ENCODE measurements at regions not wholly inside any gene's neighbourhood (a gene's known extent, or its start where the extent isn't known, plus 50 kb on each side); places are given as distances from the start of the nearest gene placed in this dataset.
A peak's percentile ranks its signal among the peaks of the same experiment; 100 is the strongest.
"Not testable (repeated sequence)": the region's sequence is repeated elsewhere in the genome, so short reads cannot be mapped to it uniquely, and the experiment has no call there.

DNA sequence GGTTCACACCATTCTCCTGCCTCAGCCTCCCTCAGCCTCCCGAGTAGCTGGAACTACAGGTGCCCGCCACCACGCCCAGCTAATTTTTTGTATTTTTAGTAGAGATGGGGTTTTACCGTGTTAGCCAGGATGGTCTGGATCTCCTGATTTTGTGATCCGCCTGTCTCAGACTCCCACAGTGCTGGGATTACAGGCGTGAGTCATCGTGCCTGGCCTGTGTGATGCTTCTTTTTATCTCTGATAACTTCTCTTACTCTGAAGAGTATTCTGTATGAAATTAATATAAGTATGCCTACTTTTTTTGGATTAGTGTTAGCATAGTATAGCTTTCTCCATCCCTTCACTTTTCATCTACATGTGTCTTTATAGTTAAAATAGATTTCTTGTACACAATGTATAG is 180.8 kb upstream of the GALNT15 start:
- DNase-seq (ENCODE audit: low read depth): not testable (repeated sequence)

DNA sequence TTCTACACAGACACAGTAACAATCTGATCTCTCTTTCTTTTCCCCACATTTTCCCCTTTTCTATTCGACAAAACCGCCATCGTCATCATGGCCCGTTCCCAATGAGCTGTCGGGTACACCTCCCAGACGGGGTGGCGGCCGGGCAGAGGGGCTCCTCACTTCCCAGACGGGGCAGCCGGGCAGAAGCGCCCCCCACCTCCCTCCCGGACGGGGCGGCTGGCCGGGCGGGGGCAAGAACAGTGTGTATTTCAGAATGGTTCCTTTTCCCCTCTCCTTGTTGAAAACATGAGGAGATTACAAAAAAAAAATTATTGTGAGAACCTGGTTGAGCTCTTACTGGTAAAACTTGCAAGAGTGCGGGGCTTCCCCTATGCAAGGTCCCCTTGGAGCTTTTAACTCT is 178.0 kb upstream of the GALNT15 start:
- not testable (repeated sequence) for DNase-seq (ENCODE audit: low read depth)

GRCh38 chr3:15997274-15997943 is 177.1 kb upstream of the GALNT15 start:
- DNase-seq (ENCODE audit: low read depth): no peak

DNA sequence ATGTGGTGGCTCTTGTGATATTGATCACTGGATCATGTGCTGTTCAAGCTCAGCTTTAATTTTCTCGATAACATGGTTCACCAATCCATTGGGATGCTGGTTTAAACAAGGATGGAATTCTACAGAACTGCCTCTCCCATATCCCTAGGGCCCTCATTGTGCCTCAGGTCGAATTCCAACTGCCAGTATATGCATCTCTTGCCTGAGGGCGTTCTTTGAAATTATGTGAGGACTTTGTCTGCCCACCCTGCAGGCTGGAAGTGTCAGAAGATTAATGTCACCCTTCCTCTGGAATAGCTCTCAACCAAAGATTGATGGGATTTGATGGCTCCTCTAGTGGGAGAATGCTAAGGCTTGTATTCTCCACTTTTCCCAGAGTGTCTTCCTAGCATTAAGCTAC is 175.6 kb upstream of the GALNT15 start:
- no peak for DNase-seq (ENCODE audit: low read depth)

DNA sequence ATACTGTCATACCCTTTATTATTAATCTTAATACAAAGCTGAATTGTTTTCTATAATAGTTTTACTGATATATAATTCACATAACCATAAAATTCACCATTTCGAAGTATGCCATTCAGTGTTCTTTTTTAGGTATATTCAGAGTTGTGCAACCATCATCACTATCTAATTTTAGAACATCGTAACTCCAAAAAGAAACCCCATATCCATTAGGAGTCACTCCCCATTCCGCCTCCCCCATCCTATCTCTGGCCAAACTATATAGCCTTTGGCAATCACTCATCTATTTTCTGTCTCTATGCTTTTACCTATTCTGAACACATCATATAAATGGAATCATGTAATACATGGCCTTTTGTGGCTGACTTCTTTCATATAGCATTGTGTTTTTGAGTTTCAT is 169.7 kb upstream of the GALNT15 start:
- DNase-seq (ENCODE audit: low read depth): no peak

DNA sequence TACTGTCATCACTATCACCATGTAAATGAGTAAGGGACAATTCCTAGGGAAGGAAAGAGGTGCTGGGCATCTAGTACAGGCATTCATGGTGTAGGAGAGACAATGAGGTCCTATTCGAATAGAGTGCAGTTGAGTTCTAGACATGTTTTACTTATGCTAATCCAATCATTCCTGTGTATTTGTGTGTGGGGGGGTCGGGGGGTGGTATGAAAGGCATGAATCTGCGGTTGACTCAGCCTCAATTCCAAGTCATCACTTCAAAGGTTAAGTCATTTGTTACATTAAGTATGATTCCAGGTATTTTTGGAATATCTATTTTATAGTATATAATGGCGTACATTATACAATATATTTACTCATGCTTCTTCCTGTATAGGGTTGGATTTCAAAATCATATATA is 163.1 kb upstream of the GALNT15 start:
- DNase-seq (ENCODE audit: low read depth): no peak

GRCh38 chr3:16012086-16012485 is 162.4 kb upstream of the GALNT15 start:
- no peak for DNase-seq (ENCODE audit: low read depth)

GRCh38 chr3:16013568-16013967 is 160.9 kb upstream of the GALNT15 start:
- DNase-seq (ENCODE audit: low read depth): no peak

- not testable (repeated sequence) for DNase-seq (ENCODE audit: low read depth)
Measured at GRCh38 chr3:16021801-16022200, 152.7 kb upstream of the GALNT15 start.

- not testable (repeated sequence) for DNase-seq (ENCODE audit: low read depth)
Measured at GRCh38 chr3:16023881-16024280, 150.6 kb upstream of the GALNT15 start.

DNA sequence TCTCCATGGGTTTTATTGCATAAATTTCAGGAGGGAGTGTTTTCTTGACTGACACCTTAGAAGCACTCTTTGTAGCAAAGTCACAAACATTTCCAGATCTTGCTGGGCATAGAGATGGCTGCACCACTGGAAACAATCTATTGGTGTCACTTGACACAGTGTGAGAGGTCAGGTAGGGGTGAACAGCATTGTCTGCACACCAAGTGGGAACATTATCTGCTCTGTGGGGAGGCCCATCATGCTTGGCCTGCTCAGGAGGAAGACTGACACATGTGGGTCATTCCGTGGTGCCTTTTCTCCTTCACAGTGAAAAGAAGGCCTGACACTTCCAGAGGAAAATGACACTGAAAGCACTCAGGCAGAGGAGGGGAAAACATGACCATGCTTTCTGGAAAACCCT is 149.9 kb upstream of the GALNT15 start:
- no peak for DNase-seq (ENCODE audit: low read depth)

- no peak for DNase-seq (ENCODE audit: low read depth)
Measured at GRCh38 chr3:16026753-16027152, 147.7 kb upstream of the GALNT15 start.

DNA sequence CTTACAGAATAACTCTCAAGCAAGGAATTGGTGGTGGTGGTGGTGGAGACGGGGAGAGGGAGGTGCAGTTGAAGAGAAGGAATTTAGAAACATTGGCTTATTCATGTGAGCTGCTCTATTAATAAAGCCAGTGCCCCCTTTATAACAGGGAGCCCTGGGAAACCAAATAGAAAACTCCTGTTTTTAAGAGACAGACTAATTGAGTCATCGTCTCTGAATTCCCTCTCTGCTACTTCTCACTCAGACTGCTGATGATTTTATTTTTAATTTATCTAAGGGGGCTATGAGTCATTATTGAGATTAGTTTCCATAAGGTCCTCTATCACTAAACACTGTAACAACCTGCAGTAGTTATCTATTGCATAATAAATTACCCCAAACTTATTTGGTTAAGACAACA is 145.9 kb upstream of the GALNT15 start:
- no peak for DNase-seq (ENCODE audit: low read depth)

DNA sequence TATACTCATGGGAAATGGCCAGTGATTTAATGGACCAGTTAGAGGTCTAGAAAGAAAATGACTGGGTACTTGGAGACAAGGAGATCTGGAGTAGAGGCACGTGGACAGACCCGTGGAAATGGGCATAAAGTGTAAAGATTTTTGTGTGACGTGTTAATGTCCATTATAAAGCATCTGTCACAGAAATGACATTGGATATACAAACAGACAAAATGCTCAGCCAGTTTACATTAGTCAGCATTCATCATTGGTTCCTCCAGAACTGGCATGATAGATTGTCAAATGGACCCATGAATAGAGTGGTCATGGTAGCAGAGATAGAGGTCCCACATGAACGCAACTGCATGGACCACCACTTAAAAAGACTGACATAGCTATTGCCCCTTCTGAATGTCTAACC is 144.1 kb upstream of the GALNT15 start:
- no peak for DNase-seq (ENCODE audit: low read depth)

GRCh38 chr3:16031434-16031833 is 143.0 kb upstream of the GALNT15 start:
- DNase-seq (ENCODE audit: low read depth): no peak

- DNase-seq (ENCODE audit: low read depth): no peak
Measured at GRCh38 chr3:16033889-16034687, 140.4 kb upstream of the GALNT15 start.

DNA sequence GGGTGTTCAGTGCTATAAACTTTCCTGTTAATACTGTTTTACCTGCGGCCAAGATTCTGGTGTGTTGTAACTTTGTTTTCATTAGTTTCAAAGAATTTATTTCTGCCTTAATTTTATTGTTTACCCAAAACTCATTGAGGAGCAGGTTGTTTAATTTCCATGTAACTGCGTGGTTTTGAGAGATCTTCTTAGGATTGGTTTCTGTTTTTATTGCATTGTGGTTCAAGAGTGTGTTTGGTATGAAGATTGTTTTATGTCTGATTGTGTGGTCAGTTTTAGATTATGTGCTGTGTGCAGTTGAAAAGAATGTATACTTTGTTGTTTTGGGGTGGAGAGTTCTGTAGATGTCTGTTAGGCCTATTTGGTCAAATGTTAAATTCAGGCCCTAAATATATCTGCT is 133.5 kb upstream of the GALNT15 start:
- no peak for DNase-seq (ENCODE audit: low read depth)

GRCh38 chr3:16048435-16049318 is 125.8 kb upstream of the GALNT15 start:
- DNase-seq (ENCODE audit: low read depth): peak; percentile 41

GRCh38 chr3:16050641-16051467 is 123.6 kb upstream of the GALNT15 start:
- DNase-seq (ENCODE audit: low read depth): no peak

GRCh38 chr3:16051691-16052090 is 122.8 kb upstream of the GALNT15 start:
- no peak for DNase-seq (ENCODE audit: low read depth)

DNA sequence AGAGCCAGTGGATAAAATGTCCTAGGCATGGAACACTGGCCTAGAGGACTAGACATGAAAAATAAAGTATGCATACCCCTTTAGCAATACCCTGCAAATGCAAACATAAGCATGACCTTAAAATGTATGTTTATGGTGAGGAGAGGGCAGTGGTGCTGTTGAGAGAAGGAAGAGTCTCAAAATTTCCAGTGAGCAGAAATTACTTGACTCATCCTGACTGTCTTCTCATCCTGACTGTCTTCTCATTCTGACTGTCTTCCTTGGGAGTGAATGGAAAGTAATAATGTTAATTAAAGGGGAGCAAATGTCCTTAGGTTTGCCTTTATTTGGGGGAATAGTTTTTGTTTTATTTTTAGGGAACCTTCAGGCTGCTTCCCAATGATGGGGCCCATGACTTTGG is 121.5 kb upstream of the GALNT15 start:
- no peak for DNase-seq (ENCODE audit: low read depth)

- DNase-seq (ENCODE audit: low read depth): no peak
Measured at GRCh38 chr3:16053794-16054193, 120.7 kb upstream of the GALNT15 start.
